Right atrium auricular region (tissue), 2 donors: ENCODE measurements at regions not wholly inside any gene's neighbourhood (a gene's known extent, or its start where the extent isn't known, plus 50 kb on each side); places are given as distances from the start of the nearest gene placed in this dataset.

Source experiments
- DNase-seq: peaks from one replicate; pipeline ENCODE4 v3.0.0-alpha.2; 2019; ENCODE audit warnings: low spot score
- H3K27ac ChIP-seq, 2 donors: fragments of 200-600 bp; sonication (generic); 1 replicate in 1 of 2; 2 replicates in 1 of 2; pipeline ENCODE4 v1.5.1; 2016 to 2019
- H3K27me3 ChIP-seq, 2 donors: fragments of 200-600 bp; sonication (generic); one replicate each; pipeline versions ENCODE4 v1.5.1 to v1.6.0; 2017 to 2019
- H3K36me3 ChIP-seq: fragments of 200-600 bp; sonication (generic); one replicate; pipeline ENCODE4 v1.5.1; 2016
- H3K4me1 ChIP-seq, 2 donors: fragments of 200-600 bp; sonication (generic); one replicate each; pipeline versions ENCODE4 v1.5.1 to v1.6.0; 2017 to 2019
- H3K4me3 ChIP-seq, 2 donors: fragments of 200-600 bp; sonication (generic); 1 replicate in 1 of 2; 2 replicates in 1 of 2; pipeline ENCODE4 v1.5.1; 2017 to 2019; ENCODE audit warnings: mild to moderate bottlenecking in 1 of 2, moderate library complexity in 1 of 2
- H3K9me3 ChIP-seq, 2 donors: fragments of 200-600 bp; sonication (generic); one replicate each; pipeline ENCODE4 v1.5.1; 2019
- TF ChIP-seq, protein P1 (sequence below), 2 donors: fragments of 200-600 bp; sonication (generic); IDR thresholded peaks; one replicate each; pipeline ENCODE4 v1.5.1; 2019; ENCODE audit warnings: antibody characterized with exemption in 2 of 2

DNA sequence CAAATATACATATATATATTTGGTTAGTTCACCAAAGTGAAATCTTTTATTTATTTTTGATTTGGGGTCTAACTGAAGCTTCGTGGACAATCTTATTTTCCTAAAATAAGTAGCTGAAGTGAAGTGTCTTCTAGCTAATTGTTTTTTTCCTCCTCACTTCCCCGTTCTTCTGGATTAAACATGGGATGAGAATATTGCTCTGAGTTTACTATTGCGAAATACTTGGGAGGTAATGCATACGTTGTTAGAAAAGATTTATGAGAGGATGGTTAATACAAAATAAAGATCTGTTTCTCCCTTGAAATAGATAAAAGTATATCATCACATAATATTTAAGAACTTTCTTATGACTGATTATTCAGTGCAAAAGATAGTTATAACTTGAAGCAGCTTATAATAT lies 228.3 kb upstream of the TPK1 start:
- H3K4me1 ChIP-seq, result no peaks in the 10 kb centered on the region
- no peaks in the 10 kb centered on the region for H3K9me3 ChIP-seq
- no peak for DNase-seq
- no peak overlapping the region for H3K27ac ChIP-seq
- TF ChIP-seq, protein P1, sequence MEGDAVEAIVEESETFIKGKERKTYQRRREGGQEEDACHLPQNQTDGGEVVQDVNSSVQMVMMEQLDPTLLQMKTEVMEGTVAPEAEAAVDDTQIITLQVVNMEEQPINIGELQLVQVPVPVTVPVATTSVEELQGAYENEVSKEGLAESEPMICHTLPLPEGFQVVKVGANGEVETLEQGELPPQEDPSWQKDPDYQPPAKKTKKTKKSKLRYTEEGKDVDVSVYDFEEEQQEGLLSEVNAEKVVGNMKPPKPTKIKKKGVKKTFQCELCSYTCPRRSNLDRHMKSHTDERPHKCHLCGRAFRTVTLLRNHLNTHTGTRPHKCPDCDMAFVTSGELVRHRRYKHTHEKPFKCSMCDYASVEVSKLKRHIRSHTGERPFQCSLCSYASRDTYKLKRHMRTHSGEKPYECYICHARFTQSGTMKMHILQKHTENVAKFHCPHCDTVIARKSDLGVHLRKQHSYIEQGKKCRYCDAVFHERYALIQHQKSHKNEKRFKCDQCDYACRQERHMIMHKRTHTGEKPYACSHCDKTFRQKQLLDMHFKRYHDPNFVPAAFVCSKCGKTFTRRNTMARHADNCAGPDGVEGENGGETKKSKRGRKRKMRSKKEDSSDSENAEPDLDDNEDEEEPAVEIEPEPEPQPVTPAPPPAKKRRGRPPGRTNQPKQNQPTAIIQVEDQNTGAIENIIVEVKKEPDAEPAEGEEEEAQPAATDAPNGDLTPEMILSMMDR (IDR thresholded peaks at IDR 0.05), result no peak
- H3K36me3 ChIP-seq, result no peaks in the 10 kb centered on the region
- no peaks in the 10 kb centered on the region for H3K27me3 ChIP-seq
- no peak overlapping the region for H3K4me3 ChIP-seq

DNA sequence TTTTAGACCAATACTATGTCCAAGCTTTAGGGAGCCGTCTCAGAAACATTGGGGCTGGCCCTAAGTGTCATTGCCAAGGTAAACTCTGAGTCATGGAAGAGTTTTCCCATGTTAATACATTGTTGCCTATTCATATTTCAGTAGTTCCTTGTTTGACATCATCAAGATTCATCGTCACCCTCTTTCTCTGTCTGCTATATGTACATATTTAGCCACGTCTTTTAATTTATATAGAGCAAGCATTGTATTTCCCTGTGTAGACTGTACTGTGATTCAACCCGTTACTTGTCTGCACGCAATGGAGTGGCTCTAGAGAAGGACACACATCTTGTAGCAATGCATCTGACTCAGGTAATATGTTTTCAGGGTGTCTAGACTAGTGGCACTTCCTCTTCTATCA lies 217.9 kb upstream of the TPK1 start:
- H3K9me3 ChIP-seq, result peaks cover 0 to 4% of the 10 kb centered on the region in 2 donors
- H3K4me3 ChIP-seq, result no peak overlapping the region
- TF ChIP-seq, protein P1 (IDR thresholded peaks at IDR 0.05), result no peak
- no peak for DNase-seq
- no peak overlapping the region for H3K27ac ChIP-seq
- H3K27me3 ChIP-seq, result no peaks in the 10 kb centered on the region
- no peaks in the 10 kb centered on the region for H3K4me1 ChIP-seq
- no peaks in the 10 kb centered on the region for H3K36me3 ChIP-seq

DNA sequence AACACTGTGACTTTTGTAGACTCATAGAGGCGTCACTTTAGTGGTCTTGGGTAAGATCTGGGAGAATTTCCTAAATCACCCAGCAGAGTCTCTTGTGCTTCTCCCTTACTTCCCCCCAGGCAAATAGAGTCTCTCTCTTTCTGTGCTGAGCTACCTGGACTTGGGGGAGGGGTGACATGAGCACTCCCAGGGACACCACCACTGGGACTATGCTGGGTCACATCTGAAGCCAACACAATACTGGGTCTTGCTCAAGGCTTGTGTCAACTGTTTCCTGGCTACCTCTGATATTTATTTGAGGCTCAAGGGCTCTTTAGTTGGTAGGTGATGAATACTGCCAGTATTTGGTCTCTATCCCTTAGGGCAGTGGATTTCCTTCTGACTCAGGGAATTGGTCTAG lies 214.6 kb upstream of the TPK1 start:
- Histone ChIP-seq H3K27me3 (no peaks in the 10 kb centered on the region), H3K9me3 (peaks cover 0 to 4% of the 10 kb centered on the region in 2 donors), H3K4me1 (no peaks in the 10 kb centered on the region), H3K4me3 (no peak overlapping the region), H3K36me3 (no peaks in the 10 kb centered on the region), H3K27ac (no peak overlapping the region)
- TF ChIP-seq, protein P1 (IDR thresholded peaks at IDR 0.05), result no peak
- DNase-seq, result no peak

DNA sequence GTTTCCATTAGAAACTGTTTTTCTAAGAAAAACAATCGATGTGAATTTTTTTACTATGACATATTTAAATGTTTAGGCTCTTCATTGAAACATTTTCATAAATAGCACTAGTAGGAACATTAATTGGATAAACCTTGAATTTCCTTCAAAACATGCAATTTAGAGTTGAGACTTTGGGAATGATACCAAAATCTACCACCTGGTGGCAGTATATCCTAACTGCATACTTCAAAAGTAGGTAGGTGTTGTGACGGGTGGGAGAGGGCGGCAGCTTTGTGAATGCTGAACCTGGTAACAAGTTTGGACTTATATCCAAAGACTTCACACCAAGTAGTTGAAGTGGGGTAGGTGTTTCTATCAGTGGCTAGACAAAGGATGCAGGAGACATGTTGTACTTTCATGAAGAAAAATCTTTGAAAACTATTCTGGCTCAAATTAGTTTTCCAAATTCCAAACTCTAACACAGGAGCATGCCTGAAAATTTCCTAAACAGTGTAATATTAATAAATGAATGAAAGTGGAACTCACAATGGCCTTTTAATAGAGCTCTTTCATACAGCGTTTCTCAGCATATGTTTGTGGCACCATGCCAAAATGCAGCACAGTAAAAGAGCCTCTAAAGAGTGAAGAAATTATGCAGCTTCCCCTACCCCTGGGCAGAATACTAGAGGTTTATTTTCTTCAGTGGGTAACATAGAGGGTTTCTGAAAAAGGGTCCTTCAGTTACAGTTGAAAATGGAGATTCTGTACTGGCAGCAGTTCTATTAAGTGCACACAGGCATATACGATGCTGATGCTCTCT lies 201.0 kb upstream of the TPK1 start:
- no peak for DNase-seq
- TF ChIP-seq, protein P1 (IDR thresholded peaks at IDR 0.05), result peak; percentile 48 to 82
- Histone ChIP-seq H3K36me3 (no peaks in the 10 kb centered on the region), H3K27me3 (no peaks in the 10 kb centered on the region), H3K27ac (no peak overlapping the region), H3K9me3 (no peaks in the 10 kb centered on the region), H3K4me3 (no peak overlapping the region), H3K4me1 (no peaks in the 10 kb centered on the region)

DNA sequence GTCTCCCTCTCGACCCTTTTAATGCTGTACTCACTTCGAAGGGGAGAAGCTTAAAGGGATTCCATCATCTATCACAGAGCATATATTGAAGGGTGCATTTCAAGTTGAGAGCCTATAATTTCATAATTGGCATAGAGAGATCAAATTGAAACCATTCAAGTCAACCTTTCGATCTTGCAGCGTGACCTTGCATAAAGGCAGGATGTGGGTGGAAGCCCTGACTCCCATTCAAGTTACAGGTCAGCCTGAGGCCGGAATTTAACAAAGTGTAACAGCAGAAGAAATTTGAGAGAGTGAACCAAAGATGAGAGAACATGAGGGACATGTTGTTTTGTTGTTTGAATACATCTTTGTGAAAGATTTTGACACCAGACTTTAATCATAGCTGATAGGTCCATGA lies 195.3 kb upstream of the TPK1 start:
- no peak for DNase-seq
- Histone ChIP-seq H3K27ac (no peak overlapping the region), H3K9me3 (no peaks in the 10 kb centered on the region), H3K36me3 (no peaks in the 10 kb centered on the region), H3K27me3 (no peaks in the 10 kb centered on the region), H3K4me1 (no peaks in the 10 kb centered on the region), H3K4me3 (no peak overlapping the region)
- TF ChIP-seq, protein P1 (IDR thresholded peaks at IDR 0.05), result no peak

DNA sequence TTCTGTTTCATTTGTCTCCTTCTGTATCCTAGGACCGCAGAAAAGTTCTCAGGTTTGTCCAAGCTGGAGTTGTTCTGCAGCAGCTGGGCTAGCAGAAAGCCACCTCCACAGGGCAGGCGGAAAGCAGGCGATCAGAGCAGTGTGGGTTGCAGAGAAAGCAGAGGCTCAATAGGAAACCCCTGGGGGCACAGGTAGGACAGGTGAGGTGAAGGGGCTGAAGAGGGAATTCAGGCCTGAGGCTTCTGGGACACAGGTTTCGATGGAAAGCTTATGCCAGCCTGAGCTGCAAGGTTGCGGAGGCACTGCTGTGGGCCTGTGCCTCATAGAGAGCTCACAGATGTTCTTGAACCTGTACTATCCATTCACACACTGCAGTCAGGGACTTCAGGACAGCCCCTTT lies 194.9 kb upstream of the TPK1 start:
- H3K9me3 ChIP-seq, result no peaks in the 10 kb centered on the region
- DNase-seq, result no peak
- no peak overlapping the region for H3K27ac ChIP-seq
- TF ChIP-seq, protein P1 (IDR thresholded peaks at IDR 0.05), result no peak
- no peaks in the 10 kb centered on the region for H3K4me1 ChIP-seq
- no peaks in the 10 kb centered on the region for H3K36me3 ChIP-seq
- H3K27me3 ChIP-seq, result no peaks in the 10 kb centered on the region
- no peak overlapping the region for H3K4me3 ChIP-seq
